Fibroblast of lung (primary cell): ENCODE measurements at regions not wholly inside any gene's neighbourhood (a gene's known extent, or its start where the extent isn't known, plus 50 kb on each side); places are given as distances from the start of the nearest gene placed in this dataset.

Experiments used
- DNase-seq, 2 donors: peaks; one replicate each; pipeline versions ENCODE4 v3.0.0 to v3.0.0-alpha.2; 2010; ENCODE audit warnings: low read depth in 2 of 2
- H2AFZ ChIP-seq: 2 replicates; pipeline ENCODE4 v1.5.1; 2012; ENCODE audit warnings: low read length, control low read depth, inconsistent platforms
- H3K27ac ChIP-seq: 2 replicates; pipeline ENCODE4 v1.5.1; 2011; ENCODE audit warnings: low read length, control low read depth; ENCODE audit not compliant: insufficient read depth
- H3K27me3 ChIP-seq: 2 replicates; pipeline ENCODE4 v1.5.1; 2011; ENCODE audit warnings: mild to moderate bottlenecking, low read length; ENCODE audit not compliant: control insufficient read depth, insufficient read depth
- H3K36me3 ChIP-seq: 2 replicates; pipeline ENCODE4 v1.5.1; 2011; ENCODE audit warnings: low read length; ENCODE audit not compliant: control insufficient read depth, insufficient read depth
- H3K4me1 ChIP-seq: 2 replicates; pipeline ENCODE4 v1.5.1; 2011; ENCODE audit warnings: low read length; ENCODE audit not compliant: control insufficient read depth, insufficient read depth; ENCODE audit errors: extremely low read depth
- H3K4me2 ChIP-seq: 2 replicates; pipeline ENCODE4 v1.5.1; 2011; ENCODE audit warnings: low read length, control low read depth; ENCODE audit not compliant: insufficient read depth; ENCODE audit errors: extremely low read depth
- H3K4me3 ChIP-seq, 4 experiments: fragments of 200-600 bp in 1 of 4; sonication (generic) in 1 of 4; replicated peaks in 1 of 4; 2 replicates each; pipeline ENCODE4 v1.5.1; 2011 to 2016; ENCODE audit warnings: low read length in 4 of 4, low read depth in 3 of 4, mild to moderate bottlenecking in 3 of 4, control low read depth in 2 of 4, inconsistent platforms in 1 of 4, mixed read lengths in 1 of 4; ENCODE audit not compliant: insufficient read depth in 1 of 4; ENCODE audit errors: control extremely low read depth in 1 of 4
- H3K79me2 ChIP-seq: 2 replicates; pipeline ENCODE4 v1.5.1; 2012; ENCODE audit warnings: mild to moderate bottlenecking, low read length, inconsistent platforms; ENCODE audit not compliant: control insufficient read depth, insufficient read depth
- H3K9ac ChIP-seq: 2 replicates; pipeline ENCODE4 v1.5.1; 2011; ENCODE audit warnings: mild to moderate bottlenecking, low read length, control low read depth; ENCODE audit not compliant: insufficient read depth
- H3K9me3 ChIP-seq: 2 replicates; pipeline ENCODE4 v1.5.1; 2012; ENCODE audit warnings: low read depth, low read length; ENCODE audit not compliant: control insufficient read depth, insufficient read depth
- H4K20me1 ChIP-seq: 2 replicates; pipeline ENCODE4 v1.5.1; 2011; ENCODE audit warnings: low read length; ENCODE audit not compliant: control insufficient read depth, insufficient read depth; ENCODE audit errors: extremely low read depth
- CTCF ChIP-seq, 2 donors: IDR thresholded peaks in 1 of 2; conservative IDR thresholded peaks in 1 of 2; 1 replicate in 1 of 2; 2 replicates in 1 of 2; pipeline ENCODE4 v1.5.1; 2011 to 2012; ENCODE audit warnings: low read length in 2 of 2, control low read depth in 1 of 2, inconsistent platforms in 1 of 2, low read depth in 1 of 2, mild to moderate bottlenecking in 1 of 2
- EZH2 ChIP-seq: IDR thresholded peaks from 2 replicates; pipeline ENCODE4 v1.5.1; 2012; ENCODE audit warnings: low read length, control low read depth, mild to moderate bottlenecking; ENCODE audit errors: missing control alignments

DNA sequence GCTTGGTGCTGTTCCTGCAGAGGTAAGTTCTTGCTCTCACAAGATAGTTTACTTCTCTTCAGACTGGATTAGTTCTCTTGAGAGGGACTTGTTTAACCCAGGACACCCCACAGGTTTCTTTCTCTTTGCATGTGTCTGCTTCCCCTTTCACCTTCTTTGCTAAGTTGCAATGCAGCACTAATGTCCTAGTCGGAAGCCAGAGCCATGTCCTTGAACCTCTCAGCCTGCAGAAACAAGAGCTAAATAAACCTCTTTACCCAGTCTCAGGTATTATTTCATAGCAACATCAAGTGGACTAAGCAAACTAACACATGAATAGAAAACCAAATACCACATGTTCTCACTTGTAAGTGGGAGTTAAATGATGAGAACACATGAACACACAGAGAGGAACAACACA is 915.2 kb downstream of the NSUN3 start:
- H3K27me3 ChIP-seq = no peaks in the 10 kb centered on the region
- H3K4me1 ChIP-seq = no peaks in the 10 kb centered on the region
- H3K4me3 ChIP-seq = no peak overlapping the region
- H3K79me2 ChIP-seq = no peaks in the 10 kb centered on the region
- H3K9ac ChIP-seq = no peak overlapping the region
- no peaks in the 10 kb centered on the region for H3K9me3 ChIP-seq
- H3K4me2 ChIP-seq = no peak overlapping the region
- no peak for DNase-seq
- no peak overlapping the region for H3K27ac ChIP-seq
- TF ChIP-seq EZH2 (no peak), CTCF (conservative IDR thresholded peaks at IDR 0.05 in 1 of 2, IDR thresholded peaks at IDR 0.05 in 1 of 2; ENCODE audit: low read depth in 1 of 2, low read length in 2 of 2) (no peak)
- no peaks in the 10 kb centered on the region for H3K36me3 ChIP-seq
- H2AFZ ChIP-seq = no peak overlapping the region
- no peaks in the 10 kb centered on the region for H4K20me1 ChIP-seq

DNA sequence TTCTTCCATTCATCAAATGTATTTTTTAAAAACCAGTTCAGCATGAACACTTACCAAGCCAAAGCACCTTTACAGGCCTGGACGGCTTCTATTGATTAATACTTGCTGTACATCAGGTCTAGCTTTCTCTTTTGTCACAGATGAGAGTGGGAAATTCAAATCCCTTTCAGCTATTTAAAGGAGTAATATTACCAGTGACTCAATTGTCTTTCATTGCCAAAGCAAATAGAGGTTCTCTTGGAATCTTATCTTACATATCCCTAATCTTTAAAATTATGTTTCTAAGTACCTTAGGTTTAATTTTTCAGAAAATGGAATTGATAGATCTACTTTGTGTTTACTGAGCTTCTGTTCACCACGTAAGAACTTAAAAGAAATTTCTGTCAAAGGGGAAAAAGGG is 922.9 kb downstream of the NSUN3 start:
- Histone ChIP-seq H3K9me3 (no peaks in the 10 kb centered on the region), H3K4me1 (no peaks in the 10 kb centered on the region), H4K20me1 (no peaks in the 10 kb centered on the region), H3K27me3 (no peaks in the 10 kb centered on the region), H3K4me3 (no peak overlapping the region), H3K4me2 (no peak overlapping the region), H3K79me2 (no peaks in the 10 kb centered on the region), H2AFZ (no peak overlapping the region), H3K9ac (no peak overlapping the region), H3K27ac (no peak overlapping the region), H3K36me3 (no peaks in the 10 kb centered on the region)
- no peak for DNase-seq
- no peak for TF ChIP-seq CTCF (conservative IDR thresholded peaks at IDR 0.05 in 1 of 2, IDR thresholded peaks at IDR 0.05 in 1 of 2; ENCODE audit: low read depth in 1 of 2, low read length in 2 of 2)
- TF ChIP-seq EZH2 = no peak

DNA sequence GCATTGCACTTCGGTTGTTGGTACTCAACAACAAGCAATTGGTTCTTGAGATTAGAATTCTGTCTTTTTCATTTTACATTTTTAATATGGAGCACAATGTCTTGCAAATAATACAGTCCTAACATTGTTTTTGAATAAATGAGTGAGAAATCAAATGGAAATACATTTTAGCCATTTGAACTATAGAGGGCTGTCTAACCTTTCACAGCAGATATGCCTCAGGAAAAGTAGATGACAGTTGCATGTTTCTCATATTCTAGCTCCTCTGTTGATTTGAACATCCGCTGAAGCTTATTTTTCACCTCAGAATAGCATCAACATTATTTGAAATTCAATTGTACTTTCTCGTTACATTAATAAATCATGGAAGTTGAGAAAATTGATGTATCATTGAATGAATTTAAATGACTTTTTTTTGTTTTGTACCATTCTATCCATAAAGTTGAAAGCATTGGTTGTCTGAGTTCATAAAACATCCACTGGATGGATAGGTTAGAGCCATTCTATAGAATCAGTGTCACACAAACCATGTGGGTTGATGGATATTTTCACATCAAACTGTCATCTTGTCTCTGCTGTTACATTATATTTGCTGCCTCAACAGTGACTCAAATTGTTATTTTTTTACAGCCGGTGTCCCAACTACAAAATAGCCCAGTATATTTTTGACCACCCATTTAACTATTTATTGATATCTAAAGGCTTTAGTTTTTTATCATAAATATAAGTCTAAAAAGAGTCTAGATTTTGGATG is 928.3 kb downstream of the NSUN3 start:
- Histone ChIP-seq H3K9ac (no peak overlapping the region), H3K4me3 (no peak overlapping the region), H3K27me3 (no peaks in the 10 kb centered on the region), H3K9me3 (no peaks in the 10 kb centered on the region), H4K20me1 (no peaks in the 10 kb centered on the region), H3K4me2 (no peak overlapping the region), H3K79me2 (no peaks in the 10 kb centered on the region), H3K27ac (no peak overlapping the region), H3K4me1 (no peaks in the 10 kb centered on the region), H3K36me3 (no peaks in the 10 kb centered on the region), H2AFZ (no peak overlapping the region)
- TF ChIP-seq CTCF (conservative IDR thresholded peaks at IDR 0.05 in 1 of 2, IDR thresholded peaks at IDR 0.05 in 1 of 2; ENCODE audit: low read depth in 1 of 2, low read length in 2 of 2) = no peak
- no peak for TF ChIP-seq EZH2
- no peak for DNase-seq
